NT2/D1 (cell line): ENCODE measurements at regions not wholly inside any gene's neighbourhood (a gene's known extent, or its start where the extent isn't known, plus 50 kb on each side); places are given as distances from the start of the nearest gene placed in this dataset.
"Not testable (repeated sequence)": the region's sequence is repeated elsewhere in the genome, so short reads cannot be mapped to it uniquely, and the experiment has no call there.

Source experiments
- SUZ12 ChIP-seq: IDR thresholded peaks from 2 replicates; pipeline ENCODE4 v1.6.1; 2011; ENCODE audit not compliant: insufficient read length, insufficient read depth; ENCODE audit errors: extremely low read depth
- YY1 ChIP-seq: IDR thresholded peaks from 2 replicates; pipeline ENCODE4 v1.6.1; 2011; ENCODE audit not compliant: insufficient read length, insufficient read depth
- ZNF274 ChIP-seq: IDR thresholded peaks from 2 replicates; pipeline ENCODE4 v1.6.1; 2011; ENCODE audit warnings: mild to moderate bottlenecking, low read depth, low read length

DNA sequence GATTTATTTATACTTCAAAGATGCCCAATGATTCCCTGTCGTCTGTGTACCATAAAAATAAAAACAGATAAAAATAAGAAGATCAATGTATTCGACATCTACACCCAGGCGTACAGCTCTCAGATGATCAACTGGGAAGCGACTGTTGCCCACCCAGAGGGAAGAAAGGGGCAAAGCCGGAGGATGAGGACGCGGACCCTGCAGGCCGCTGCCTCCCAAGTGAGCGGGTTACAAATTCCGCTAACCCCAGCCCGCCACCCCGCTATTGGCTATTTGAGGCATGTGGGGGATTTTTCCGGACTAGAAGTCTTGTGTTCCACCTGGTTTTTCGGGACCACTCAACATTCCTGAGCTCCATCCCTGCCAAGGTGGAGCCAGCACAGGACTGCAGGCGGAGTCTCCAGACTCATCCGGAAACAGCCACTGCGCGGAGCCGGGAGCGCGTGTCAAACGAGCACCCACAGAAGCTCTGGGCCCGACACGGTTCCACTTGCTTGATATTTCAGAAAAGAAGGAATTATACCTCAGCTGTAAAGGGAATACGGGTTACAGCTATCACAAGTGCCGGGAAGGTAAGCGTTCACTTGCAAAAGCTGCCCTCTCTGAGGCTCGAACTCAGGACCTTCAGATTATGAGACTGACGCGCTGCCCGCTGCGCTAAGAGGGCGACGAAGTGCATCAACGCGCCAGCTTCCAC lies 75.4 kb upstream of the ZNF322 start:
- TF ChIP-seq YY1, ZNF274, SUZ12: not testable (repeated sequence)
